IMR-90 (cell line): ENCODE measurements at regions not wholly inside any gene's neighbourhood (a gene's known extent, or its start where the extent isn't known, plus 50 kb on each side); places are given as distances from the start of the nearest gene placed in this dataset.

ENCODE experiments used
- BHLHE40 ChIP-seq: fragments of 150-350 bp; IDR thresholded peaks from 2 replicates; pipeline ENCODE4 v1.6.1; 2016; ENCODE audit warnings: mild to moderate bottlenecking, low read depth, low read length
- CEBPB ChIP-seq: IDR thresholded peaks from 2 replicates; pipeline ENCODE4 v1.6.1; 2012; ENCODE audit warnings: low read depth, low read length, improper control_type of control experiment
- CHD1 ChIP-seq: IDR thresholded peaks from 2 replicates; pipeline ENCODE4 v1.6.1; 2012; ENCODE audit warnings: low read depth, low read length, improper control_type of control experiment
- CTCF ChIP-seq: conservative IDR thresholded peaks from 2 replicates; pipeline ENCODE4 v1.5.1; 2012; ENCODE audit warnings: mild to moderate bottlenecking, low read depth, low read length, improper control_type of control experiment
- FOS ChIP-seq: fragments of 150-350 bp; IDR thresholded peaks from 2 replicates; pipeline ENCODE4 v1.6.1; 2016; ENCODE audit warnings: low read depth, low read length
- MXI1 ChIP-seq: IDR thresholded peaks from 2 replicates; pipeline ENCODE4 v1.6.1; 2012; ENCODE audit warnings: low read depth, mild to moderate bottlenecking, low read length, moderate library complexity, borderline replicate concordance
- POLR2A ChIP-seq: IDR thresholded peaks from 2 replicates; pipeline ENCODE4 v1.6.1; 2012; ENCODE audit warnings: mild to moderate bottlenecking, low read depth, low read length
- RAD21 ChIP-seq: IDR thresholded peaks from 2 replicates; pipeline ENCODE4 v1.6.1; 2012; ENCODE audit warnings: low read length, improper control_type of control experiment
- RFX5 ChIP-seq: IDR thresholded peaks from 2 replicates; pipeline ENCODE4 v1.8.0; 2012; ENCODE audit warnings: low read depth, mild to moderate bottlenecking, low read length, moderate library complexity
- SMC3 ChIP-seq: fragments of 150-350 bp; IDR thresholded peaks from 2 replicates; pipeline ENCODE4 v1.6.1; 2016; ENCODE audit warnings: low read depth, mild to moderate bottlenecking, antibody characterized with exemption, low read length, moderate library complexity
- USF2 ChIP-seq: fragments of 150-350 bp; IDR thresholded peaks from 2 replicates; pipeline ENCODE4 v1.6.1; 2017; ENCODE audit warnings: mild to moderate bottlenecking, antibody characterized with exemption, low read length, low read depth

GRCh38 chr4:19399001-19399400, 852.7 kb upstream of the SLIT2 start:
- TF ChIP-seq MXI1, result no peak
- no peak for TF ChIP-seq POLR2A
- TF ChIP-seq RAD21, result no peak
- no peak for TF ChIP-seq RFX5
- TF ChIP-seq USF2, result no peak
- no peak for TF ChIP-seq CTCF
- no peak for TF ChIP-seq BHLHE40
- no peak for TF ChIP-seq FOS
- TF ChIP-seq SMC3, result no peak
- no peak for TF ChIP-seq CEBPB
- TF ChIP-seq CHD1, result no peak
